Testis (tissue), 2 donors: ENCODE measurements at regions not wholly inside any gene's neighbourhood (a gene's known extent, or its start where the extent isn't known, plus 50 kb on each side); places are given as distances from the start of the nearest gene placed in this dataset.

ENCODE experiments used
- DNase-seq: peaks from one replicate; pipeline ENCODE4 v3.0.0-alpha.2; 2019
- H3K27ac ChIP-seq, 2 donors: fragments of 200-600 bp; sonication (generic); one replicate each; pipeline ENCODE4 v1.5.1; 2019
- H3K27me3 ChIP-seq: fragments of 200-600 bp; sonication (generic); one replicate; pipeline ENCODE4 v1.5.1; 2019
- H3K36me3 ChIP-seq: fragments of 200-600 bp; sonication (generic); one replicate; pipeline ENCODE4 v1.5.1; 2017; ENCODE audit warnings: low read depth; ENCODE audit errors: missing control alignments
- H3K4me1 ChIP-seq: fragments of 200-600 bp; sonication (generic); one replicate; pipeline ENCODE4 v1.5.1; 2019
- H3K4me3 ChIP-seq, 2 donors: fragments of 200-600 bp; sonication (generic); one replicate each; pipeline ENCODE4 v1.5.1; 2017 to 2019
- H3K9me3 ChIP-seq: fragments of 200-600 bp; sonication (generic); one replicate; pipeline ENCODE4 v1.5.1; 2017
- CTCF ChIP-seq, 3 experiments: fragments of 450-650 bp in 2 of 3; fragments of 200-600 bp in 1 of 3; sonication (generic) in 1 of 3; IDR thresholded peaks; one replicate each; pipeline ENCODE4 v1.5.1; 2016 to 2019; ENCODE audit warnings: antibody characterized with exemption in 3 of 3, mild to moderate bottlenecking in 2 of 3, moderate library complexity in 1 of 3
- POLR2A ChIP-seq: fragments of 450-650 bp; IDR thresholded peaks from one replicate; pipeline ENCODE4 v1.6.1; 2017; ENCODE audit warnings: antibody characterized with exemption, mild to moderate bottlenecking, moderate library complexity
- WGBS, 2 donors: methylation state at CpG; one replicate each; pipeline ENCODE4 v1.1.5; 2018; 5-methylcytosine and 5-hydroxymethylcytosine counted together
- intact Hi-C: fragments of 100-400 bp; cut with DNase I; formaldehyde crosslinking; loops from one replicate; pipeline ENCODE4 v1.15.1; 2023; ENCODE audit warnings: low total_unique reads

GRCh38 chrX:4668802-4669536, 955.5 kb upstream of the PRKX start:
- no peak overlapping the region for H3K4me3 ChIP-seq
- no peak for TF ChIP-seq CTCF (IDR thresholded peaks at IDR 0.05)
- TF ChIP-seq POLR2A: no peak
- H3K27ac ChIP-seq: no peak overlapping the region
- H3K9me3 ChIP-seq: no peaks in the 10 kb centered on the region
- H3K27me3 ChIP-seq: no peaks in the 10 kb centered on the region
- DNase-seq: no peak
- no peaks in the 10 kb centered on the region for H3K36me3 ChIP-seq
- no peaks in the 10 kb centered on the region for H3K4me1 ChIP-seq
- intact Hi-C loops: no loop called here
- 70 to 82% methylated on average over 7 of the region's 7 CpGs for WGBS, 2 donors

GRCh38 chrX:4663085-4663484, 949.6 kb upstream of the PRKX start:
- H3K4me1 ChIP-seq: no peaks in the 10 kb centered on the region
- no peak for DNase-seq
- no peaks in the 10 kb centered on the region for H3K36me3 ChIP-seq
- H3K27me3 ChIP-seq: no peaks in the 10 kb centered on the region
- TF ChIP-seq POLR2A: no peak
- no peak for TF ChIP-seq CTCF (IDR thresholded peaks at IDR 0.05)
- no peak overlapping the region for H3K4me3 ChIP-seq
- H3K9me3 ChIP-seq: no peaks in the 10 kb centered on the region
- H3K27ac ChIP-seq: no peak overlapping the region
- 82 to 85% methylated on average over 3 of the region's 3 CpGs for WGBS, 2 donors
- intact Hi-C loops: no loop called here

DNA sequence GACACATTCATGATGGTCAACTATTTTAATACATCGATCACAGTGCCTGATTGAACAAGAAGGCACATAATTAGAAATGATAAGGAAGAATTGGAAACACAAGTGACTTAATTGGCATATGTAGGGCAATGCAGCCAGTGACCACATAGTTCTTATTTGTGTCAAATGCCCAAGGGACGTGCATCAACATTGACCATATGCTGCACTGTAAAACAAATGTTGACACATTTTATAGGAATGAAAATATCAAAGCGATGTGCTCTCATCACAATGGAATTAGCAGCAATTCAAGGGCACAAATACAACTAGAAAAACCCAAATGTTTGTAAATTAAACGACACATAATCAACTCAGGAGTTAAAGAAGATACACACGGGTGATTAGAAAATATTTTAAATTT, 948.3 kb upstream of the PRKX start:
- intact Hi-C loops: no loop called here
- TF ChIP-seq CTCF (IDR thresholded peaks at IDR 0.05): no peak
- TF ChIP-seq POLR2A: no peak
- WGBS, 2 donors: 89 to 94% methylated on average over 5 of the region's 5 CpGs
- Histone ChIP-seq H3K36me3 (no peaks in the 10 kb centered on the region), H3K4me3 (no peak overlapping the region), H3K9me3 (no peaks in the 10 kb centered on the region), H3K27me3 (no peaks in the 10 kb centered on the region), H3K4me1 (no peaks in the 10 kb centered on the region), H3K27ac (no peak overlapping the region)
- no peak for DNase-seq

- no peak for DNase-seq
- no peaks in the 10 kb centered on the region for H3K36me3 ChIP-seq
- WGBS, 2 donors: 80 to 86% methylated on average over 6 of the region's 6 CpGs
- no peaks in the 10 kb centered on the region for H3K27me3 ChIP-seq
- H3K27ac ChIP-seq: no peak overlapping the region
- TF ChIP-seq CTCF (IDR thresholded peaks at IDR 0.05) (no peak), POLR2A (no peak)
- H3K9me3 ChIP-seq: no peaks in the 10 kb centered on the region
- no peak overlapping the region for H3K4me3 ChIP-seq
- intact Hi-C loops: no loop called here
- no peaks in the 10 kb centered on the region for H3K4me1 ChIP-seq
These were observed 943.0 kb upstream of the PRKX start for GRCh38 chrX:4656419-4656818.

GRCh38 chrX:4655743-4656142, 942.3 kb upstream of the PRKX start:
- Histone ChIP-seq H3K27me3 (no peaks in the 10 kb centered on the region), H3K4me3 (no peak overlapping the region), H3K36me3 (no peaks in the 10 kb centered on the region), H3K9me3 (no peaks in the 10 kb centered on the region), H3K4me1 (no peaks in the 10 kb centered on the region), H3K27ac (no peak overlapping the region)
- TF ChIP-seq CTCF (IDR thresholded peaks at IDR 0.05) (no peak), POLR2A (no peak)
- intact Hi-C loops: no loop called here
- 67 to 85% methylated on average over 4 of the region's 4 CpGs for WGBS, 2 donors
- no peak for DNase-seq
